IPS-18a (cell line): ENCODE measurements at regions not wholly inside any gene's neighbourhood (a gene's known extent, or its start where the extent isn't known, plus 50 kb on each side); places are given as distances from the start of the nearest gene placed in this dataset.

Experiments used
- H3K27ac ChIP-seq: one replicate; pipeline ENCODE4 v1.5.1; 2013; ENCODE audit warnings: low read length
- H3K27me3 ChIP-seq: one replicate; pipeline ENCODE4 v1.6.1; 2013; ENCODE audit warnings: mild to moderate bottlenecking, low read length; ENCODE audit not compliant: control insufficient read depth, insufficient read depth
- H3K36me3 ChIP-seq: one replicate; pipeline ENCODE4 v1.6.1; 2013; ENCODE audit warnings: low read depth, low read length; ENCODE audit not compliant: control insufficient read depth
- H3K4me1 ChIP-seq: one replicate; pipeline ENCODE4 v1.6.1; 2013; ENCODE audit warnings: low read depth, low read length; ENCODE audit not compliant: control insufficient read depth
- H3K4me3 ChIP-seq: one replicate; pipeline ENCODE4 v1.5.1; 2013; ENCODE audit warnings: low read length
- H3K9ac ChIP-seq: one replicate; pipeline ENCODE4 v1.6.1; 2013; ENCODE audit warnings: mild to moderate bottlenecking, low read length, moderate library complexity
- H3K9me3 ChIP-seq: one replicate; pipeline ENCODE4 v1.6.1; 2013; ENCODE audit warnings: low read depth, low read length; ENCODE audit not compliant: control insufficient read depth

DNA sequence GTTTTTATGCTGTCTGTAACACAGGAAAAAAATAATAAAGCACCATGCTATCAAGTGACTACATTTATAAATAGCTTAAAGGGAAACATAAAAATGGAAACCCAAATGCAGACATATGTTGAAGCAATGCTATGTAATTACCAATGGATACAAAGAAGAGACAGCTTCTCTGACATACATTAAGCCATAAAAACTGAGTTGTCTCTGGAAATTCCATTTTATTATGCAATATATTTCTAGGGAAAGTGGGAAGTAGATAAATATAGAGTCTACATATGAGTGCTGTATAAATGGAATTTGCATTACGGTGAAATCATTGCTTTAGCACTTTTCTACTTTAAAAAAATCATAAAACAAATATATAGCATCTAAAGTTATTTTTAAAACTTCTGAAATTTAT, 135.2 kb upstream of the COL11A1 start:
- H3K9me3 ChIP-seq, result no peaks in the 10 kb centered on the region
- no peaks in the 10 kb centered on the region for H3K36me3 ChIP-seq
- H3K4me1 ChIP-seq, result no peaks in the 10 kb centered on the region
- H3K27ac ChIP-seq, result no peak overlapping the region
- H3K27me3 ChIP-seq, result no peaks in the 10 kb centered on the region
- no peak overlapping the region for H3K9ac ChIP-seq
- no peak overlapping the region for H3K4me3 ChIP-seq

DNA sequence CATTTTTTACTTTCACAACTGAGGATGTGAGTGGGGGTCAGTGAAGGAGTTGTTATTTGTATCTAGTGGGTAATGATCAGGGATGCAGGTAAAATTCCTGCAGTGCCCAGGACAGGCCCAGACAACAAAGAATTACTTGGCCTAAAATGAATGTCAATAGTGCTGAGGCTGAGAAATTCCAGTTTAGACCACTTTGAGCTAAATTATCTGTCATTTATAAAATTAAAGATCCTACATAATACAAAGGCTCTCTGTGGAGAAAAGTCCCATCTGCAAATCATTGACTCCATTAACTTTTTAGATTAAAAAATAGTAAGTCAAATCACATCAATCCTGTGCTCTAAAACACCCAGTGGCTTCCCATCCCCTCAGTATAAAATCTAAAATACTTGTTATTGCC, 130.7 kb upstream of the COL11A1 start:
- H3K27me3 ChIP-seq, result no peaks in the 10 kb centered on the region
- H3K4me1 ChIP-seq, result no peaks in the 10 kb centered on the region
- no peak overlapping the region for H3K4me3 ChIP-seq

DNA sequence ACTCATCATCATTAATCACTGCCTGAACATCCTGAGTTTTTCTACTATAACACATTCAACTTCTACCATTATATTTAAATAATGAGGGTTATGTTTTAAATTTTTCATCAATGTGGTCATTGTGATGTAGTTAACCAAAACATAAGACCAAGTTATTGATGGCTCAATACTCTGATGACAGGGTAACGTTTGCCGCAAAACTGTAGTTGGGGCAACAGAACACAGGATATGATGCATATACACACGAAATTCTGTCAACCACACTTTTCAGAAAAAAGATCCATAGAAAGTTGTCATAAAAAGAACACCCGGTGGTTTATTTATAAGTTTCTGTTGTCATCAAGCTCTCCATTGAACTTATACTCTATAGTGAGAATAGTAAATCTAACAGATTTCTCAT, 121.7 kb upstream of the COL11A1 start:
- no peaks in the 10 kb centered on the region for H3K4me1 ChIP-seq
- H3K9me3 ChIP-seq, result no peaks in the 10 kb centered on the region
- H3K27me3 ChIP-seq, result no peaks in the 10 kb centered on the region
- H3K9ac ChIP-seq, result no peak overlapping the region
- H3K27ac ChIP-seq, result no peak overlapping the region
- H3K36me3 ChIP-seq, result no peaks in the 10 kb centered on the region
- no peak overlapping the region for H3K4me3 ChIP-seq

More for the DNA sequence above, 130.7 kb upstream of the COL11A1 start:
- H3K9ac ChIP-seq, result no peak overlapping the region
- H3K36me3 ChIP-seq, result no peaks in the 10 kb centered on the region
- H3K9me3 ChIP-seq, result peaks cover 3% of the 10 kb centered on the region
- H3K27ac ChIP-seq, result no peak overlapping the region

DNA sequence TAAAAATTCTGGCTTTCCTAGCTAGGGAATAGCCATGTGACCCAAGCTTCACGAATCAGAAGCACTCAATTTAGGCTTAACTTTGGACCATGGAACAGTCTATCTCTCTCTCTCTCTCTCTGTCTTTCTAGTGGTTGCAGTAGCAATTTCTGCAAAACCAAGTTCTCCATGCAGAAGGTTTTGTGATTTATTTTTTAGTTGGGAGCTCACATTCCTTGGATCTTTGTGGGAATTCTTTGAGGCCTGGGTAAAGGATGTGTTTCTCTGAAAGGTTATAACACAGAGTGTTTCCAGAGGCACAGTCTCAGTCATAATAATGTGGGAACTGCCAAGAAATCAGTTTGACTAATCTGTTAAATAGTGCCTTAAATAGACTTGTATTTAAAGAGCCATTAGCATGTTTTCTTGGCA, 112.3 kb upstream of the COL11A1 start:
- no peak overlapping the region for H3K4me3 ChIP-seq
- no peak overlapping the region for H3K9ac ChIP-seq
- no peaks in the 10 kb centered on the region for H3K27me3 ChIP-seq
- H3K27ac ChIP-seq, result no peak overlapping the region
- H3K36me3 ChIP-seq, result no peaks in the 10 kb centered on the region
- H3K9me3 ChIP-seq, result no peaks in the 10 kb centered on the region
- no peaks in the 10 kb centered on the region for H3K4me1 ChIP-seq

DNA sequence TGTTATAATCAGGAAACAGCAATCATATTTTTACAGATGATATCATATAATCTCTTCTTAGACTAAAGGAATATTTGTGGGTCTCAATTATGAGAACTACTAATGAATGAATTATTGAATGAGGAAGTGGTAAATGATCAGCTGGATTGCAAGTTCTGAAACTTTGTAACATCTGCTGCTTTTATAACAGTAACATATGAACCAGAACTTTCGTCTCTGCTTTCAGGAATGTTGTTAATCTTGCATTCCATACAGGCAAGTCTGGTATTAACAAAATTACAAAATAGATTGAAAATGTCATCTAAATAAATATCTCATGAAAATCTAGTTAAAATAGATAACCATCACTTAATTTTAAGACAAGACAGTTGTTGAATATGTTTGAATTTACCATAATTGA, 110.5 kb upstream of the COL11A1 start:
- Histone ChIP-seq H3K27ac (no peak overlapping the region), H3K27me3 (no peaks in the 10 kb centered on the region), H3K36me3 (no peaks in the 10 kb centered on the region), H3K9me3 (no peaks in the 10 kb centered on the region), H3K4me3 (no peak overlapping the region), H3K9ac (no peak overlapping the region), H3K4me1 (no peaks in the 10 kb centered on the region)

DNA sequence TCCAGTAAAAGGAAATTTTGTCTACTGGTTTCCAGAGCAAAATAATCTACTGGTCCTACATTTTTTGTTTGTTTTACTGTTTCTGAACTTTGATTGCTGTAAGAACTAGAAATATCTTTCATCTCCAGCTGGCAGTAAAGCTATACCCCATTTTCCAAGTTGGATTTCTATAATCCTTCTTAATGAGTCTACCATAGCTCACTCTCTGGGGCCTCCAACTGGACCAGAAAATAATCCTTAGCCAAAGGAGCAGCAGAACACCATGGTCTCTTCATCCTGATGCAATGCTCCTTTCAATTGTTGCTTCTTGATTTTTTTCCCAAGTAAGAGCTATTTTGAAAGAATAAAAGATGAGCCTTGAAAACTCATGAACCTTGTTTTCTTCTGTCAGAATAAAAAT, 110.0 kb upstream of the COL11A1 start:
- no peaks in the 10 kb centered on the region for H3K4me1 ChIP-seq
- H3K9me3 ChIP-seq, result no peaks in the 10 kb centered on the region
- H3K27me3 ChIP-seq, result no peaks in the 10 kb centered on the region
- no peak overlapping the region for H3K4me3 ChIP-seq
- no peak overlapping the region for H3K9ac ChIP-seq
- H3K27ac ChIP-seq, result no peak overlapping the region
- no peaks in the 10 kb centered on the region for H3K36me3 ChIP-seq

DNA sequence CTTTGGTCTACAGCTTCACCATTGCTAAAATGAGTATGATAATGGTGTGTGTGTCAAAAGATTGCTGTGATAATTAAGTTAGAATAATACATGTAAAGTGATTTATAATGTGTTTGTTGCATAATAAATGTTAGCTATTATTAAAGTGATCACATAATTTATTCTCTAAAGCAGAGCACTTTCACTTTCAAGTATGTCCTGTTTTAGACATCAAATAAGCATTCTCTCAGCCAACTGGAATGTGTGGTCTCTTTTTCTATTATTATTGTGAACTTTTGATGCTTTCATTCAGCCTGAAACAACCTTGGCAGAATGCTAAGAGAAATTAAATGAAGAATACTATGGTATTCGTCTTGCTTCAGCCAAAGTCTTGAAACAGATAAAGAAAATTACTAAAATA, 102.8 kb upstream of the COL11A1 start:
- Histone ChIP-seq H3K9me3 (no peaks in the 10 kb centered on the region), H3K4me3 (no peak overlapping the region), H3K9ac (no peak overlapping the region), H3K27ac (no peak overlapping the region), H3K36me3 (no peaks in the 10 kb centered on the region), H3K27me3 (no peaks in the 10 kb centered on the region), H3K4me1 (no peaks in the 10 kb centered on the region)

DNA sequence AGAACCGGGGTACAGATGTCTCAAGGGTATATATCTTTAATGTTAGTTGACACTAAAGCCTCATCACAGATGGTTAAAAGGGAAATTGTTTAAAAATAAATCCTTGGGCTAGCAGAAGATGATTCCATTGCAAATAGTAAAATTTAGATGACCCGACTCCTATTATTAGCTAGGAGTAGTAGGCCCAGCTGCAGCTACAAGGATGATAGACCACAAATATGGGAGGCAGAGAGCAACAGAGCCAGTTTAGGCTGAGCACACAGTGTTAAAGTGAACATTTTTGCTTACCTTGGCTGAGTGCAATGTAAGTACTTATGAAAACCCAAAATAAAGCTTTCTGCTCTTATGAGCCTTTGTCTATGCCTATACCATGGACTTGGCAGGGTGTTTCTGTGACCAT, 100.5 kb upstream of the COL11A1 start:
- Histone ChIP-seq H3K4me3 (no peak overlapping the region), H3K27me3 (no peaks in the 10 kb centered on the region), H3K36me3 (no peaks in the 10 kb centered on the region), H3K27ac (no peak overlapping the region), H3K9me3 (no peaks in the 10 kb centered on the region), H3K4me1 (no peaks in the 10 kb centered on the region), H3K9ac (no peak overlapping the region)

DNA sequence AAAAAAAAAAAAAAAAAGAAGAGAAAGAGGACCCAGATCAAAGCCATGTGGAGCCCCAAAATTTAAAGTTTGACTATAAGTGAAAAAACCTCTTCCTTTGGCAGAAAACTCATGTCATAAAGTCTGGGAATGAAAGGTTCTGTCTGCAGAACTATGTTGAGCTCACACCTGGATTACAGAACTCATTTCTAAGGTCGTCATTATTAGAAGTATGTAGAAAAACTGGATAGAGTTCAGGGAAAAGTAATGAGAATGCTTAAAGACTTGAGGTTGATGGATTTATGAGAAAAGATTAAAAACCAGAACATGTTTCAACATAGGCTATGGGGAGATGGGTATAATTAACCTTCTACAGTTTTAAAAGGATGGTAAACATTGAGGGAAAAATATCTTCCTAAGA, 90.7 kb upstream of the COL11A1 start:
- Histone ChIP-seq H3K9ac (no peak overlapping the region), H3K36me3 (no peaks in the 10 kb centered on the region), H3K27ac (no peak overlapping the region), H3K4me3 (no peak overlapping the region), H3K4me1 (no peaks in the 10 kb centered on the region), H3K27me3 (no peaks in the 10 kb centered on the region), H3K9me3 (no peaks in the 10 kb centered on the region)

DNA sequence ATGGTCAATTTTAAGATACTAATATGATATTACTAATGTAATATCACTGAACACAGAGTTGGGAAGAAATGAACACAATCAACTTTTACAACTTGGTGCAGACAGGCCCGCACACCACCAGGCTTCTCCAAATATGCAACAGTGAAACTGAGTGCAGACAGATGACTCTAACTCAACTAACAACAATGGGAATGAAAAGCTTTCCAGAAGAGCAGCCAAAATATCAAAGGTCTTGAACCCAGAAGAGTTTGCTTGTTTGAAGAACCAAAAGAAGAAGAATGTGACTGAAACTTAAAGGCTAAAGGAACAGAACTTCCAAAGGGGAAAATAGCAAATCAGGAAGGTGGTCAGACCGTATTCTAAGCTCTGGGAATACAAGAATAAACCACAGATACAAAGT, 89.8 kb upstream of the COL11A1 start:
- H3K9me3 ChIP-seq, result no peaks in the 10 kb centered on the region
- no peaks in the 10 kb centered on the region for H3K36me3 ChIP-seq
- H3K27me3 ChIP-seq, result no peaks in the 10 kb centered on the region
- no peak overlapping the region for H3K4me3 ChIP-seq
- H3K9ac ChIP-seq, result no peak overlapping the region
- H3K4me1 ChIP-seq, result no peaks in the 10 kb centered on the region
- no peak overlapping the region for H3K27ac ChIP-seq

DNA sequence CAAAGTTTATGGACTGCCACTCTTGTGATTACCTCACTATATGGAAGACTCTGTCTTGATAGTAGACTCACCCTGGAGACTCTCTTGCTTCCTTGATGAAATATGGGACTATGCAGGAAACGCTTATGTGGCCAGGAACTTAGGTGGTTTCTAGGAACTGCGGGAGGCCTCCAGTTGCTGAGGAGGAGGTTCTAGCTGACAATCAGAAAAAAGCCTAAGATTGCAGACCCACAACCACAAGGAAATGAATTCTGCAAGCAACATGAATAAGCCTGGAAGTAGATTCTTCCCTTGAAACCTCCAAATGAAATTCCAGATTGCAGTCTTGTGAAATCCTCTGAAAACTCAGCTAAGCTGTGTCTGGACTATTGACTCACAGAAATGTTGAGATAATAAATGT, 88.9 kb upstream of the COL11A1 start:
- H3K9ac ChIP-seq, result no peak overlapping the region
- no peaks in the 10 kb centered on the region for H3K36me3 ChIP-seq
- no peaks in the 10 kb centered on the region for H3K9me3 ChIP-seq
- H3K4me1 ChIP-seq, result no peaks in the 10 kb centered on the region
- H3K4me3 ChIP-seq, result no peak overlapping the region
- H3K27me3 ChIP-seq, result no peaks in the 10 kb centered on the region
- H3K27ac ChIP-seq, result no peak overlapping the region

DNA sequence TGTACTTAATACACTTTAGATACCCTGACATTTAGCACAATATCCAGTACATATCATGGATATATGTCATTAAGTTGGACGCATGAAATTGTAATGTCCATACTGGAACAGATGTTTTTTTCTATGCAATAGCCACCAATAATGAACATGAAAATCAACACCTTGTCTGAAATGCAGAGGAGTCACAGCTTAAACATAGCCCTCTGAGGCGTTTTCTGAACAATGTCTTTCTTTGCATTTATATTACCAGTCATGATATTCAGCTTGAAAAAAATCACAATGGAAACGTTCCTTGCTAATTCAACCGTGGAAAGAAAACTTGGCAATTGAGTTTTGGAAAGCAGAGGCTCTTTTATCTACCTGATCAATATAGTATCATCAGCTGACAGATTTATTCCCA, 86.7 kb upstream of the COL11A1 start:
- H3K9me3 ChIP-seq, result no peaks in the 10 kb centered on the region
- H3K4me3 ChIP-seq, result no peak overlapping the region
- no peak overlapping the region for H3K27ac ChIP-seq
- no peaks in the 10 kb centered on the region for H3K36me3 ChIP-seq
- H3K27me3 ChIP-seq, result no peaks in the 10 kb centered on the region
- no peaks in the 10 kb centered on the region for H3K4me1 ChIP-seq
- H3K9ac ChIP-seq, result no peak overlapping the region

DNA sequence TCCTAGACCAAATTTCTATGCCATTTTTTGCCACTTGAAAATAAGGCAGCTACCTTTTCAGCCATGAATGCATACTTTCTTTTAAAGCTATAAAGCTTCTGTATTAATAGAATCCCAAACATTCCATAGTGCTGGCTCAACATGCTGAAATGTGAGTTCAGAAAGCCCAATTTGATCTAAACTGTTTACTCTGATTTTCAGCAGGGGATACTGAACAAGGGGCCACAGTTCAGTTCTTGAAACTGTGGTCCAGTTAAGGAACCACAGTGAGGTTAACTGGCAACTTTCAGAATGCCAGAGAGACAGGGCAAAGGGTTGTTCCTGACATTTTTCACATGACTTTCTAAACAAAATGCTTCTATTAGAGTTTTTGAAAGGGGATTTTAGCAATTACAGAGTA, 85.7 kb upstream of the COL11A1 start:
- H3K36me3 ChIP-seq, result no peaks in the 10 kb centered on the region
- H3K27me3 ChIP-seq, result no peaks in the 10 kb centered on the region
- H3K4me1 ChIP-seq, result no peaks in the 10 kb centered on the region
- H3K4me3 ChIP-seq, result no peak overlapping the region
- no peak overlapping the region for H3K9ac ChIP-seq
- no peak overlapping the region for H3K27ac ChIP-seq
- no peaks in the 10 kb centered on the region for H3K9me3 ChIP-seq
